ENCODE measurements at regions not wholly inside any gene's neighbourhood (a gene's known extent, or its start where the extent isn't known, plus 50 kb on each side); places are given as distances from the start of the nearest gene placed in this dataset.

- no peak for DNase-seq
These were observed 162.3 kb upstream of the CAMK1G start for GRCh38 chr1:209421186-209421585.

- no peak for DNase-seq
These were observed 161.4 kb upstream of the CAMK1G start for GRCh38 chr1:209421978-209422680.

- no peak for DNase-seq
These were observed 157.6 kb upstream of the CAMK1G start for GRCh38 chr1:209425959-209426358.

- DNase-seq, result no peak
These were observed 156.2 kb upstream of the CAMK1G start for GRCh38 chr1:209427277-209427676.

GRCh38 chr1:209427811-209428210 is 155.7 kb upstream of the CAMK1G start:
- no peak for DNase-seq

- DNase-seq, result no peak
These were observed 155.1 kb upstream of the CAMK1G start for GRCh38 chr1:209428241-209428921.

GRCh38 chr1:209429611-209430010 is 153.9 kb upstream of the CAMK1G start:
- DNase-seq, result no peak

- no peak for DNase-seq
These were observed 153.4 kb upstream of the CAMK1G start for GRCh38 chr1:209430107-209430506.

GRCh38 chr1:209430821-209431259 is 152.7 kb upstream of the CAMK1G start:
- DNase-seq, result no peak

GRCh38 chr1:209431402-209431801 is 152.1 kb upstream of the CAMK1G start:
- no peak for DNase-seq

- no peak for DNase-seq
These were observed 151.6 kb upstream of the CAMK1G start for GRCh38 chr1:209431813-209432442.

- DNase-seq, result no peak
These were observed 151.1 kb upstream of the CAMK1G start for GRCh38 chr1:209432443-209432825.

GRCh38 chr1:209433649-209434031 is 149.9 kb upstream of the CAMK1G start:
- no peak for DNase-seq

GRCh38 chr1:209434066-209434465 is 149.4 kb upstream of the CAMK1G start:
- no peak for DNase-seq

GRCh38 chr1:209434631-209435217 is 148.8 kb upstream of the CAMK1G start:
- DNase-seq, result no peak

GRCh38 chr1:209435654-209436566 is 147.6 kb upstream of the CAMK1G start:
- no peak for DNase-seq

- DNase-seq, result no peak
These were observed 143.7 kb upstream of the CAMK1G start for GRCh38 chr1:209439828-209440227.

- no peak for DNase-seq
These were observed 140.1 kb upstream of the CAMK1G start for GRCh38 chr1:209443361-209443931.

- DNase-seq, result no peak
These were observed 139.4 kb upstream of the CAMK1G start for GRCh38 chr1:209443975-209444651.

- no peak for DNase-seq
These were observed 138.6 kb upstream of the CAMK1G start for GRCh38 chr1:209444961-209445360.

- DNase-seq, result no peak
These were observed 137.9 kb upstream of the CAMK1G start for GRCh38 chr1:209445576-209445975.

- no peak for DNase-seq
These were observed 137.2 kb upstream of the CAMK1G start for GRCh38 chr1:209446356-209446755.
